H1 (cell line): ENCODE measurements at regions not wholly inside any gene's neighbourhood (a gene's known extent, or its start where the extent isn't known, plus 50 kb on each side); places are given as distances from the start of the nearest gene placed in this dataset.

Source experiments
- CTCF ChIA-PET: fragments of 300-600 bp; sonication (Branson Sonifier 250); formaldehyde crosslinking; loops from one replicate; lab custom pipeline; 2021; ENCODE audit not compliant: partially characterized antibody; lab: Charles Lee
- POLR2A ChIA-PET: fragments of 300-600 bp; sonication (Branson Sonifier 250); formaldehyde crosslinking; loops from one replicate; lab custom pipeline; 2021; ENCODE audit warnings: inconsistent platforms; ENCODE audit not compliant: partially characterized antibody; lab: Charles Lee
- DNase-seq, 2 experiments: peaks; one replicate each; pipeline versions ENCODE4 v3.0.0 to v3.0.0-alpha.2; 2010 to 2022; ENCODE audit warnings: low spot score in 2 of 2, low read depth in 1 of 2, mixed read lengths in 1 of 2
- FAIRE-seq: peaks from 2 replicates; lab custom pipeline; 2011; peaks lifted over from hg19 to GRCh38; lab: Jason Lieb, UNC
- H2AFZ ChIP-seq: 2 replicates; pipeline ENCODE4 v1.8.1; 2012; ENCODE audit warnings: low read length, inconsistent platforms
- H2AK5ac ChIP-seq: 2 replicates; pipeline ENCODE4 v1.6.1; 2013; ENCODE audit warnings: low read depth, low read length
- H2BK120ac ChIP-seq: replicated peaks from 2 replicates; pipeline ENCODE3; 2013; ENCODE audit warnings: low read depth, low read length, inconsistent platforms
- H2BK12ac ChIP-seq: 2 replicates; pipeline ENCODE4 v1.6.1; 2013; ENCODE audit warnings: low read depth, low read length
- H2BK15ac ChIP-seq: 2 replicates; pipeline ENCODE4 v1.6.1; 2013; ENCODE audit warnings: low read length
- H2BK20ac ChIP-seq: 2 replicates; pipeline ENCODE4 v1.6.1; 2013; ENCODE audit warnings: low read length
- H2BK5ac ChIP-seq: 2 replicates; pipeline ENCODE4 v1.6.1; 2013; ENCODE audit warnings: low read depth, low read length
- H3K14ac ChIP-seq: 2 replicates; pipeline ENCODE4 v1.6.1; 2013; ENCODE audit warnings: inconsistent platforms; ENCODE audit not compliant: insufficient read length
- H3K18ac ChIP-seq: 2 replicates; pipeline ENCODE4 v1.6.1; 2013; ENCODE audit warnings: low read length; ENCODE audit errors: extremely low read depth
- H3K23ac ChIP-seq: 2 replicates; pipeline ENCODE4 v1.6.1; 2013; ENCODE audit warnings: inconsistent platforms; ENCODE audit not compliant: insufficient read length
- H3K23me2 ChIP-seq: 2 replicates; pipeline ENCODE4 v1.6.1; 2013; ENCODE audit warnings: low read depth, low read length
- H3K27ac ChIP-seq: 2 replicates; pipeline ENCODE4 v1.6.1; 2011; ENCODE audit warnings: low read depth, low read length, inconsistent platforms
- H3K27me3 ChIP-seq, 4 experiments: replicated peaks in 1 of 4; 1 replicate in 1 of 4; 2 replicates in 3 of 4; pipeline versions ENCODE4 v1.6.1 to v1.8.1; 2011 to 2013; ENCODE audit warnings: low read length in 3 of 4, mild to moderate bottlenecking in 3 of 4, inconsistent platforms in 2 of 4, mixed read lengths in 2 of 4, moderate library complexity in 1 of 4; ENCODE audit not compliant: control insufficient read depth in 3 of 4, insufficient read depth in 3 of 4; ENCODE audit errors: extremely low read depth in 1 of 4
- H3K36me3 ChIP-seq, 4 experiments: 2 replicates each; pipeline versions ENCODE4 v1.6.1 to v1.8.1; 2011 to 2013; ENCODE audit warnings: mild to moderate bottlenecking in 4 of 4, low read length in 3 of 4, moderate library complexity in 2 of 4, control low read depth in 1 of 4, inconsistent platforms in 1 of 4; ENCODE audit not compliant: insufficient read depth in 4 of 4, control insufficient read depth in 2 of 4
- H3K4ac ChIP-seq: replicated peaks from 2 replicates; pipeline ENCODE3; 2013; ENCODE audit warnings: low read length, low read depth, mixed read lengths, inconsistent platforms; ENCODE audit not compliant: insufficient read length
- H3K4me1 ChIP-seq, 4 experiments: replicated peaks in 1 of 4; 1 replicate in 1 of 4; 2 replicates in 3 of 4; pipeline versions ENCODE4 v1.6.1 to v1.8.1; 2011 to 2013; ENCODE audit warnings: low read length in 3 of 4, inconsistent platforms in 2 of 4, mixed read lengths in 1 of 4; ENCODE audit not compliant: insufficient read depth in 4 of 4, control insufficient read depth in 3 of 4
- H3K4me2 ChIP-seq, 2 experiments: 2 replicates each; pipeline versions ENCODE4 v1.6.1 to v1.8.1; 2011 to 2013; ENCODE audit warnings: low read depth in 2 of 2, low read length in 2 of 2, control low read depth in 1 of 2, inconsistent platforms in 1 of 2, mild to moderate bottlenecking in 1 of 2; ENCODE audit not compliant: insufficient read depth in 1 of 2
- H3K4me3 ChIP-seq, 4 experiments: fragments of 200-600, 300-600 bp in 1 of 4; sonication (generic), shearing (Covaris generic), sonication (Bioruptor Twin) in 1 of 4; 2 replicates each; pipeline versions ENCODE4 v1.5.1 to v1.8.1; 2011 to 2016; ENCODE audit warnings: low read length in 4 of 4, low read depth in 3 of 4, control low read depth in 2 of 4, inconsistent platforms in 2 of 4, mild to moderate bottlenecking in 2 of 4, mixed read lengths in 1 of 4, moderate library complexity in 1 of 4; ENCODE audit not compliant: insufficient read depth in 2 of 4; ENCODE audit errors: extremely low read depth in 1 of 4
- H3K56ac ChIP-seq: replicated peaks from 2 replicates; pipeline ENCODE3; 2013; ENCODE audit warnings: low read depth, mild to moderate bottlenecking, mixed read lengths, low read length, inconsistent platforms; ENCODE audit not compliant: insufficient read length
- H3K79me1 ChIP-seq: 2 replicates; pipeline ENCODE4 v1.6.1; 2013; ENCODE audit warnings: low read depth, low read length, control low read depth
- H3K79me2 ChIP-seq, 2 experiments: 2 replicates each; pipeline versions ENCODE4 v1.6.1 to v1.8.1; 2012 to 2013; ENCODE audit warnings: low read length in 2 of 2, mild to moderate bottlenecking in 2 of 2, inconsistent platforms in 1 of 2; ENCODE audit not compliant: insufficient read depth in 2 of 2, control insufficient read depth in 1 of 2
- H3K9ac ChIP-seq, 4 experiments: replicated peaks in 1 of 4; 1 replicate in 1 of 4; 2 replicates in 3 of 4; pipeline versions ENCODE4 v1.6.1 to v1.8.1; 2011 to 2013; ENCODE audit warnings: low read depth in 3 of 4, low read length in 3 of 4, control low read depth in 2 of 4, mild to moderate bottlenecking in 2 of 4, moderate library complexity in 2 of 4, inconsistent platforms in 1 of 4; ENCODE audit errors: extremely low read depth in 1 of 4
- H3K9me3 ChIP-seq, 2 experiments: 2 replicates each; pipeline versions ENCODE4 v1.6.1 to v1.8.1; 2012 to 2013; ENCODE audit warnings: mild to moderate bottlenecking in 2 of 2, moderate library complexity in 2 of 2, control low read depth in 1 of 2, inconsistent platforms in 1 of 2, low read depth in 1 of 2, low read length in 1 of 2, mixed read lengths in 1 of 2; ENCODE audit not compliant: insufficient read depth in 2 of 2
- H4K20me1 ChIP-seq, 2 experiments: replicated peaks in 1 of 2; 2 replicates each; pipeline versions ENCODE3 to v1.8.1; 2011 to 2013; ENCODE audit warnings: inconsistent platforms in 2 of 2, low read length in 2 of 2, mild to moderate bottlenecking in 1 of 2; ENCODE audit not compliant: insufficient read depth in 2 of 2, control insufficient read depth in 1 of 2
- H4K5ac ChIP-seq: 2 replicates; pipeline ENCODE4 v1.6.1; 2013; ENCODE audit warnings: low read length, low read depth, mixed read lengths, inconsistent platforms; ENCODE audit not compliant: insufficient read length
- H4K8ac ChIP-seq: 2 replicates; pipeline ENCODE4 v1.8.0; 2013; ENCODE audit warnings: mild to moderate bottlenecking, moderate library complexity, low read length, inconsistent platforms; ENCODE audit not compliant: insufficient read depth; ENCODE audit errors: extremely low read depth
- H4K91ac ChIP-seq: replicated peaks from 2 replicates; pipeline ENCODE3; 2013; ENCODE audit warnings: low read length, mixed read lengths, inconsistent platforms; ENCODE audit not compliant: insufficient read length
- SIN3A ChIP-seq, 2 experiments: IDR thresholded peaks in 1 of 2; conservative IDR thresholded peaks in 1 of 2; 2 replicates each; pipeline ENCODE4 v1.6.1; 2011 to 2012; ENCODE audit warnings: low read length in 2 of 2, improper control_type of control experiment in 1 of 2, low read depth in 1 of 2, mild to moderate bottlenecking in 1 of 2
- USF2 ChIP-seq: IDR thresholded peaks from 2 replicates; pipeline ENCODE4 v1.6.1; 2011; ENCODE audit warnings: low read length, improper control_type of control experiment
- WGBS, 2 experiments: shearing (Covaris generic) in 1 of 2; methylation state at CpG; one replicate each; pipeline versions ENCODE4 v1.1.6 to v1.1.7; 2013 to 2015; ENCODE audit warnings: low lambda C conversion rate in 2 of 2, mixed read lengths in 2 of 2, inconsistent platforms in 1 of 2, low coverage in 1 of 2, missing lambda C conversion rate in 1 of 2; ENCODE audit not compliant: insufficient replicate concordance in 2 of 2, insufficient coverage in 1 of 2, insufficient read length in 1 of 2; ENCODE audit errors: extremely low coverage in 1 of 2, missing lambda C conversion rate in 1 of 2; 5-methylcytosine and 5-hydroxymethylcytosine counted together

GRCh38 chr13:81637457-81637856, 1296.5 kb upstream of the SPRY2 start:
- Histone ChIP-seq H4K5ac (no peak overlapping the region), H3K14ac (no peak overlapping the region), H3K27me3 (no peaks in the 10 kb centered on the region), H4K91ac (no peak overlapping the region), H3K4me2 (no peak overlapping the region), H2BK5ac (no peak overlapping the region), H4K8ac (no peak overlapping the region), H3K4me3 (no peak overlapping the region), H3K9me3 (peaks cover 3 to 4% of the 10 kb centered on the region in 2 experiments; a peak in 1 of 4 replicates), H4K20me1 (no peaks in the 10 kb centered on the region), H3K27ac (no peak overlapping the region), H2BK15ac (no peak overlapping the region), H2BK120ac (no peak overlapping the region), H3K18ac (no peak overlapping the region), H3K23ac (no peak overlapping the region), H3K23me2 (no peaks in the 10 kb centered on the region), H2AK5ac (no peak overlapping the region), H2BK20ac (no peak overlapping the region), H2AFZ (no peak overlapping the region), H3K79me1 (no peaks in the 10 kb centered on the region)
- WGBS, 2 experiments: 93% methylated on average over 2 of the region's 2 CpGs; no CpG with 5 or more reads in 1 of the 2 experiments
- CTCF ChIA-PET: no interaction called here
- POLR2A ChIA-PET: no interaction called here
- FAIRE-seq (no peak), DNase-seq (no peak)
- TF ChIP-seq USF2: no peak
- no peak for TF ChIP-seq SIN3A (conservative IDR thresholded peaks at IDR 0.05 in 1 of 2, IDR thresholded peaks at IDR 0.05 in 1 of 2; ENCODE audit: low read depth in 1 of 2, low read length in 2 of 2)
- TF ChIP-seq, all 59 proteins: peak for 0
- Histone ChIP-seq H2BK12ac (no peak overlapping the region), H3K4ac (no peak overlapping the region), H3K79me2 (no peaks in the 10 kb centered on the region), H3K36me3 (no peaks in the 10 kb centered on the region), H3K9ac (no peak overlapping the region), H3K4me1 (no peaks in the 10 kb centered on the region), H3K56ac (no peak overlapping the region)
